Epithelial cell of proximal tubule (primary cell): ENCODE measurements at regions not wholly inside any gene's neighbourhood (a gene's known extent, or its start where the extent isn't known, plus 50 kb on each side); places are given as distances from the start of the nearest gene placed in this dataset.
A peak's percentile ranks its signal among the peaks of the same experiment; 100 is the strongest.

Experiments used
- DNase-seq: peaks from one replicate; pipeline ENCODE4 v3.0.0-alpha.2; 2011; ENCODE audit warnings: low read depth
- H3K4me3 ChIP-seq: 2 replicates; pipeline ENCODE4 v1.5.1; 2011; ENCODE audit warnings: low read depth, mild to moderate bottlenecking, low read length
- TF ChIP-seq, protein P1 (sequence below): conservative IDR thresholded peaks from 2 replicates; pipeline ENCODE4 v1.5.1; 2012; ENCODE audit warnings: low read depth, mild to moderate bottlenecking, low read length

DNA sequence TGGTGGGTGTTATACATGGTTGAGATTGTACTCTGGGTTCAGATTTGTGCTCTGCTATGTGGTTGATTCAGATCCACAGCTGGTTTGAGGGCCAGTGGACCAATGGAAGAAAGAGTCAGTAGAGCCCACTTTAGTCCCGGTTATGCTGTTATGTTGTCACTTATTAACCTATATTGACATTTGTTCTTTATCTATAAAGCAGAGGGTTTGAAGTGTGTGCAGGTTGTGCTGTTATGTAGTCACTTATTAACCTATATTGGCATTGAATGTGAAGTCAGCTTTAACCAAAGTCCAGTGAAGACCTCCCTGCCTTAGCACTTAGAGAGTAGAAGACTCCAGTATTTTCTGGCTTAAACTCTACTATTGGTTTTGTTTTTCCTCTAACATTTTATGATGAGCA is 307.3 kb upstream of the TSPY4 start:
- DNase-seq: no peak
- H3K4me3 ChIP-seq: no peak overlapping the region
- TF ChIP-seq, protein P1, sequence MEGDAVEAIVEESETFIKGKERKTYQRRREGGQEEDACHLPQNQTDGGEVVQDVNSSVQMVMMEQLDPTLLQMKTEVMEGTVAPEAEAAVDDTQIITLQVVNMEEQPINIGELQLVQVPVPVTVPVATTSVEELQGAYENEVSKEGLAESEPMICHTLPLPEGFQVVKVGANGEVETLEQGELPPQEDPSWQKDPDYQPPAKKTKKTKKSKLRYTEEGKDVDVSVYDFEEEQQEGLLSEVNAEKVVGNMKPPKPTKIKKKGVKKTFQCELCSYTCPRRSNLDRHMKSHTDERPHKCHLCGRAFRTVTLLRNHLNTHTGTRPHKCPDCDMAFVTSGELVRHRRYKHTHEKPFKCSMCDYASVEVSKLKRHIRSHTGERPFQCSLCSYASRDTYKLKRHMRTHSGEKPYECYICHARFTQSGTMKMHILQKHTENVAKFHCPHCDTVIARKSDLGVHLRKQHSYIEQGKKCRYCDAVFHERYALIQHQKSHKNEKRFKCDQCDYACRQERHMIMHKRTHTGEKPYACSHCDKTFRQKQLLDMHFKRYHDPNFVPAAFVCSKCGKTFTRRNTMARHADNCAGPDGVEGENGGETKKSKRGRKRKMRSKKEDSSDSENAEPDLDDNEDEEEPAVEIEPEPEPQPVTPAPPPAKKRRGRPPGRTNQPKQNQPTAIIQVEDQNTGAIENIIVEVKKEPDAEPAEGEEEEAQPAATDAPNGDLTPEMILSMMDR: no peak

DNA sequence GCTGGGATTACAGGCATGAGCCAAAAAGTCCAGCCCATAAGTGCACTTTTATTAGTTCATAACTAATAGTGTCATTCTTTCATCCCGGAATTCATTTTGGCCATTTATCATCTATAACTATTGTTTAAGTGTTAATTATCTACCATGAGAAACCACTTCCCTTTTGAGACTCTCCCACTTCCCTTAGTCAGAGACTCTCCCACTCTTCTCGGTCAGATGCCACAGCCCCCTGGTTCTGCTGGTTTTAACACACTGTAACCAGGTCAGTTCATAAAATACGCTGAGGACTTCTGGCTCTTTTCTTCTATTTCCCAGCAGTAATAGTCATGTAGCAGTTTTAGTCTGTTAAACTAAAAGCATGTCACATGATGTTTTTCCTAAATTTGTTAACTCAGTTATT is 303.0 kb upstream of the TSPY4 start:
- H3K4me3 ChIP-seq: no peak overlapping the region
- no peak for DNase-seq
- TF ChIP-seq, protein P1: no peak

DNA sequence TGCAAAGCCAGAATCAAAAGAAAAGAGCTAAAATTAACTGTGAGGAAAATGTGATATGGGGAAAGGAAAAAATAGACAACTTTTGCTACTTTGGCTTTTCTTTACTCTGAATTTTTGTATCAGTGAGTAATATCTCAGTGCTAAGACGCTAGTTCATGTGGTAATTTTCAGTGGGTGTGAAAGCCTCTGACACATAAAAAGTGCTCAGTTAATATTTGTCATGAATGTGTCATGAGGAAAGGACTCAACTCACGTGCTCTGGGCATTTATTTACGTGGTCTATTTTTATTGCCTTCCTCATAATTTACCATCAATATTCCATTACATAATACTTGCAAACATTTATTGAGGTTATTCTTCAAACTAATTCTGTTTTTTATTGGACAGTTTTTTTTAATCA is 302.0 kb upstream of the TSPY4 start:
- no peak overlapping the region for H3K4me3 ChIP-seq
- DNase-seq: no peak
- TF ChIP-seq, protein P1: no peak

DNA sequence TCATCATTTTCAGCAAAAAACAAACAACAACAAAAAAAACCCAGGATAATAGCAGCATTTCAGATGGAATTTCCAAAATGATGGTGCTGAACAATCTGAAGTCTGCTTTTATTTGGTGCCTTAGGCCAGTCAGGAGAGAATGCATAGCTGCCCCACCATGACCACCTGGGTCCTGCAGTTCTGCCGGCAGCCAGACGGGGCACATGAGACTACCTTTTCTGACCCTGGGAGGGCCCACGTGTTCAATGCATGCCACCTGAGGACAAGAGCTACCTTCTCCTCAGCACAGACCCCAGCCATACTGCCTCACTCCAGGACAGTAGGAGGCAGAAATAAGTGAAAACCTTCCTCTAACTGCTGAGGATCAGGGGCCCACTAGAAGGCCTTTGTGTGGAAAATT is 295.8 kb upstream of the TSPY4 start:
- no peak for DNase-seq
- TF ChIP-seq, protein P1: peak; percentile 14
- H3K4me3 ChIP-seq: no peak overlapping the region
